ENCODE measurements at regions not wholly inside any gene's neighbourhood (a gene's known extent, or its start where the extent isn't known, plus 50 kb on each side); places are given as distances from the start of the nearest gene placed in this dataset.
"Not testable (repeated sequence)": the region's sequence is repeated elsewhere in the genome, so short reads cannot be mapped to it uniquely, and the experiment has no call there.

DNA sequence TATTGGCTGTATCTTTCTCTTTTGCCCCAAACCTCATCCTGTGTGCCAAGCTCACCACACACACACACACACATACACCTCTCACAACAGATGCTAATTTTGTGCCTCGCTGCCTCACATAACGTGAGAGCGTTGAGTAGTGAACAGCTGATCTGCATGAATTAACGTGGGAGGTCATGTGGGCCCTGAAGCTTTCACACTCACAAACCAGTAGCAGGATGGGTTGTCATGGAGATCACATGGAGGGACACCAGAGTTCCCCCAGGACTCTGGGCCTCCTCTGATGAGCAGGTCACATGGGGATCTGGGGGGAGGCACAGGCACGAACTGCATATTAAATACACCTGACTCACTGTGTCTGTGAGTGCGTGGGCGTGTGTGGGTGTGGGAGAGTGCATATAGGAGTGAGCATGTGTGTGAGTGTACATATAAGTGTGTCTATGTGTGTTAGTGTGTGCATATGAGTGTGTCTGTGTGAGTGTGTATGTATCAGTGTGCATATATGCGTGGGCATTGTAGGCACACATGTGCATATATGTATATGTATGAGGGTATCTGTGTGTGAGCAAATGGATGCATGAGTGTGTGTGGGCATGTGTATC is 62.7 kb upstream of the SULF2 start:
- H3K36me3 ChIP-seq (ENCODE audit: control insufficient read depth, low read length), result no peaks in the 10 kb centered on the region
- H3K9me2 ChIP-seq (replicated peaks; ENCODE audit: control insufficient read depth, low read length), result no peaks in the 10 kb centered on the region
- no peaks in the 10 kb centered on the region for H3K4me1 ChIP-seq (ENCODE audit: control insufficient read depth, low read length)
- no peaks in the 10 kb centered on the region for H4K20me1 ChIP-seq (ENCODE audit: control insufficient read depth, insufficient read depth, low read depth, low read length)
- no peaks in the 10 kb centered on the region for H3K9me3 ChIP-seq (ENCODE audit: control insufficient read depth, insufficient read depth, low read length)
- H3K27ac ChIP-seq (ENCODE audit: low read depth, low read length), result no peak overlapping the region
- H3K27me3 ChIP-seq (ENCODE audit: control insufficient read depth, low read length), result no peaks in the 10 kb centered on the region
- TF ChIP-seq EZH2phosphoT487 (IDR thresholded peaks at IDR 0.05; ENCODE audit: borderline replicate concordance, low read length), result no peak
- TF ChIP-seq, protein P1, sequence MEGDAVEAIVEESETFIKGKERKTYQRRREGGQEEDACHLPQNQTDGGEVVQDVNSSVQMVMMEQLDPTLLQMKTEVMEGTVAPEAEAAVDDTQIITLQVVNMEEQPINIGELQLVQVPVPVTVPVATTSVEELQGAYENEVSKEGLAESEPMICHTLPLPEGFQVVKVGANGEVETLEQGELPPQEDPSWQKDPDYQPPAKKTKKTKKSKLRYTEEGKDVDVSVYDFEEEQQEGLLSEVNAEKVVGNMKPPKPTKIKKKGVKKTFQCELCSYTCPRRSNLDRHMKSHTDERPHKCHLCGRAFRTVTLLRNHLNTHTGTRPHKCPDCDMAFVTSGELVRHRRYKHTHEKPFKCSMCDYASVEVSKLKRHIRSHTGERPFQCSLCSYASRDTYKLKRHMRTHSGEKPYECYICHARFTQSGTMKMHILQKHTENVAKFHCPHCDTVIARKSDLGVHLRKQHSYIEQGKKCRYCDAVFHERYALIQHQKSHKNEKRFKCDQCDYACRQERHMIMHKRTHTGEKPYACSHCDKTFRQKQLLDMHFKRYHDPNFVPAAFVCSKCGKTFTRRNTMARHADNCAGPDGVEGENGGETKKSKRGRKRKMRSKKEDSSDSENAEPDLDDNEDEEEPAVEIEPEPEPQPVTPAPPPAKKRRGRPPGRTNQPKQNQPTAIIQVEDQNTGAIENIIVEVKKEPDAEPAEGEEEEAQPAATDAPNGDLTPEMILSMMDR (IDR thresholded peaks at IDR 0.05; ENCODE audit: low read depth, low read length, poor library complexity, severe bottlenecking), result no peak
- H3K4me3 ChIP-seq (ENCODE audit: low read length), result no peak overlapping the region
- no peaks in the 10 kb centered on the region for H3F3A ChIP-seq (ENCODE audit: control insufficient read depth, insufficient read depth)
- no peaks in the 10 kb centered on the region for H3K79me2 ChIP-seq (ENCODE audit: control insufficient read depth, low read length)
- H3K4me2 ChIP-seq (ENCODE audit: low read length), result no peak overlapping the region

DNA sequence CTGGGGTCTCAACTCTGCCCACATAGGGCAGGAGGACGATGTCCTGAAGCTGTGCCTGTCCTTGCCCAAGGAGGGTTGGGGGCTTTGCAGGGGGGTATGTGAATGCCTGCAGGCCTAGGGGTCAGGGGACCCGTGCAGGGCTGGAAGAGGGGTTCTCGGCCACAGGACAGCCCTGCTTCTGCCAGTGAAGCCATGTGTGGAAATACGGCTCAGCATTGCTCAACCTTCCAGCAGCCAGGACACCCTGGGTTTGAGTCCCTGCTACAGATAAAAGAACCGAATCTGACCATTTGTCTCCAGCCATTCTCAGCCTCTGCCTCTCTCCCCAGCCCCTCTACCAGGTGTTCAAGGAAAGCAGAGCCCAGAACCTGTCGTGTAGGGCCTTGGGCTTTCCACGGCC is 61.9 kb upstream of the SULF2 start:
- not testable (repeated sequence) for H3K4me1 ChIP-seq (ENCODE audit: control insufficient read depth, low read length); H3F3A ChIP-seq (ENCODE audit: control insufficient read depth, insufficient read depth); H3K27ac ChIP-seq (ENCODE audit: low read depth, low read length); H3K27me3 ChIP-seq (ENCODE audit: control insufficient read depth, low read length); H4K20me1 ChIP-seq (ENCODE audit: control insufficient read depth, insufficient read depth, low read depth, low read length); H3K9me2 ChIP-seq (replicated peaks; ENCODE audit: control insufficient read depth, low read length); H3K4me2 ChIP-seq (ENCODE audit: low read length); H3K36me3 ChIP-seq (ENCODE audit: control insufficient read depth, low read length); H3K4me3 ChIP-seq (ENCODE audit: low read length); H3K79me2 ChIP-seq (ENCODE audit: control insufficient read depth, low read length); H3K9me3 ChIP-seq (ENCODE audit: control insufficient read depth, insufficient read depth, low read length)

- not testable (repeated sequence) for H4K20me1 ChIP-seq (ENCODE audit: control insufficient read depth, insufficient read depth, low read depth, low read length); H3K4me3 ChIP-seq (ENCODE audit: low read length); H3K9me2 ChIP-seq (replicated peaks; ENCODE audit: control insufficient read depth, low read length); H3K36me3 ChIP-seq (ENCODE audit: control insufficient read depth, low read length); H3K27me3 ChIP-seq (ENCODE audit: control insufficient read depth, low read length); H3K79me2 ChIP-seq (ENCODE audit: control insufficient read depth, low read length); H3K9me3 ChIP-seq (ENCODE audit: control insufficient read depth, insufficient read depth, low read length); H3F3A ChIP-seq (ENCODE audit: control insufficient read depth, insufficient read depth); H3K27ac ChIP-seq (ENCODE audit: low read depth, low read length); H3K4me1 ChIP-seq (ENCODE audit: control insufficient read depth, low read length); H3K4me2 ChIP-seq (ENCODE audit: low read length)
Measured at GRCh38 chr20:47846651-47847050, 61.4 kb upstream of the SULF2 start.

- not testable (repeated sequence) for H3F3A ChIP-seq (ENCODE audit: control insufficient read depth, insufficient read depth); H3K4me2 ChIP-seq (ENCODE audit: low read length); H3K4me1 ChIP-seq (ENCODE audit: control insufficient read depth, low read length); H3K36me3 ChIP-seq (ENCODE audit: control insufficient read depth, low read length); H3K9me2 ChIP-seq (replicated peaks; ENCODE audit: control insufficient read depth, low read length); H3K27me3 ChIP-seq (ENCODE audit: control insufficient read depth, low read length); H3K27ac ChIP-seq (ENCODE audit: low read depth, low read length); H3K79me2 ChIP-seq (ENCODE audit: control insufficient read depth, low read length); H4K20me1 ChIP-seq (ENCODE audit: control insufficient read depth, insufficient read depth, low read depth, low read length); H3K9me3 ChIP-seq (ENCODE audit: control insufficient read depth, insufficient read depth, low read length); H3K4me3 ChIP-seq (ENCODE audit: low read length)
Measured at GRCh38 chr20:47845382-47845977, 60.2 kb upstream of the SULF2 start.

GRCh38 chr20:47844568-47844906 is 59.3 kb upstream of the SULF2 start:
- not testable (repeated sequence) for H3K4me2 ChIP-seq (ENCODE audit: low read length); H3K79me2 ChIP-seq (ENCODE audit: control insufficient read depth, low read length); H3K9me2 ChIP-seq (replicated peaks; ENCODE audit: control insufficient read depth, low read length); H3K27me3 ChIP-seq (ENCODE audit: control insufficient read depth, low read length); H3K4me1 ChIP-seq (ENCODE audit: control insufficient read depth, low read length); H3K4me3 ChIP-seq (ENCODE audit: low read length); H4K20me1 ChIP-seq (ENCODE audit: control insufficient read depth, insufficient read depth, low read depth, low read length); H3K27ac ChIP-seq (ENCODE audit: low read depth, low read length); H3F3A ChIP-seq (ENCODE audit: control insufficient read depth, insufficient read depth); H3K9me3 ChIP-seq (ENCODE audit: control insufficient read depth, insufficient read depth, low read length); H3K36me3 ChIP-seq (ENCODE audit: control insufficient read depth, low read length)
